GM21367 (cell line): ENCODE measurements at regions not wholly inside any gene's neighbourhood (a gene's known extent, or its start where the extent isn't known, plus 50 kb on each side); places are given as distances from the start of the nearest gene placed in this dataset.

Experiments used
- ATAC-seq: cut with Tn5 transposase; IDR thresholded peaks from one replicate; pipeline ENCODE4 v1.9.1; 2021; ENCODE audit not compliant: unreplicated experiment

- ATAC-seq, result no peak
Observed at GRCh38 chr13:62611343-62611742, 1195.7 kb upstream of the PCDH20 start.

GRCh38 chr13:62598708-62599107 is 1183.1 kb upstream of the PCDH20 start:
- ATAC-seq, result no peak

- ATAC-seq, result no peak
Observed at GRCh38 chr13:62595976-62596375, 1180.3 kb upstream of the PCDH20 start.

- ATAC-seq, result no peak
Observed at GRCh38 chr13:62593804-62594203, 1178.2 kb upstream of the PCDH20 start.

GRCh38 chr13:62583466-62583865 is 1167.8 kb upstream of the PCDH20 start:
- no peak for ATAC-seq

GRCh38 chr13:62578402-62578801 is 1162.8 kb upstream of the PCDH20 start:
- ATAC-seq, result no peak

- no peak for ATAC-seq
Observed at GRCh38 chr13:62564770-62565169, 1149.1 kb upstream of the PCDH20 start.

- no peak for ATAC-seq
Observed at GRCh38 chr13:62563251-62563650, 1147.6 kb upstream of the PCDH20 start.

- no peak for ATAC-seq
Observed at GRCh38 chr13:62556978-62557377, 1141.3 kb upstream of the PCDH20 start.

- no peak for ATAC-seq
Observed at GRCh38 chr13:62551588-62551987, 1135.9 kb upstream of the PCDH20 start.

GRCh38 chr13:62544928-62545327 is 1129.3 kb upstream of the PCDH20 start:
- no peak for ATAC-seq

- ATAC-seq, result no peak
Observed at GRCh38 chr13:62537593-62537992, 1121.9 kb upstream of the PCDH20 start.

GRCh38 chr13:62525652-62526051 is 1110.0 kb upstream of the PCDH20 start:
- ATAC-seq, result no peak

GRCh38 chr13:62524498-62524897 is 1108.8 kb upstream of the PCDH20 start:
- no peak for ATAC-seq

GRCh38 chr13:62524061-62524460 is 1108.4 kb upstream of the PCDH20 start:
- peak; percentile 56 for ATAC-seq

- peak; percentile 98 for ATAC-seq
Observed at GRCh38 chr13:62512194-62513141, 1096.8 kb upstream of the PCDH20 start.

GRCh38 chr13:62510906-62511655 is 1095.4 kb upstream of the PCDH20 start:
- no peak for ATAC-seq

- no peak for ATAC-seq
Observed at GRCh38 chr13:62502588-62502987, 1086.9 kb upstream of the PCDH20 start.

- no peak for ATAC-seq
Observed at GRCh38 chr13:62489731-62490130, 1074.1 kb upstream of the PCDH20 start.

GRCh38 chr13:62483774-62484173 is 1068.1 kb upstream of the PCDH20 start:
- ATAC-seq, result no peak

GRCh38 chr13:62482351-62482750 is 1066.7 kb upstream of the PCDH20 start:
- no peak for ATAC-seq

- ATAC-seq, result no peak
Observed at GRCh38 chr13:62473944-62474237, 1058.2 kb upstream of the PCDH20 start.
